Activated T-helper 2 cell treated with anti-CD3 and anti-CD28 coated beads, Interferon-gamma antibody, Interleukin-2, Interleukin-4, amounts not matched to agents 10 μg/mL and 5 μg/mL and 100 μg/mL, durations not matched to agents 14 hours and 24 hours and 36 hours (primary cell): ENCODE measurements at regions not wholly inside any gene's neighbourhood (a gene's known extent, or its start where the extent isn't known, plus 50 kb on each side); places are given as distances from the start of the nearest gene placed in this dataset.
"Not testable (repeated sequence)": the region's sequence is repeated elsewhere in the genome, so short reads cannot be mapped to it uniquely, and the experiment has no call there.

Experiments used
- DNase-seq: peaks from one replicate; pipeline ENCODE4 v3.0.0; 2021; ENCODE audit warnings: low spot score
- H3K27ac Mint-ChIP-seq: one replicate; pipeline ENCODE4 v1.8.0; 2021; ENCODE audit warnings: mixed read lengths
- H3K27me3 Mint-ChIP-seq: one replicate; pipeline ENCODE4 v1.8.0; 2021; ENCODE audit warnings: low read depth, mixed read lengths
- H3K36me3 Mint-ChIP-seq: one replicate; pipeline ENCODE4 v1.8.0; 2021; ENCODE audit warnings: low read depth, mixed read lengths
- H3K4me1 Mint-ChIP-seq: one replicate; pipeline ENCODE4 v1.8.0; 2021; ENCODE audit warnings: low read depth, mixed read lengths
- H3K4me3 Mint-ChIP-seq: one replicate; pipeline ENCODE4 v1.8.0; 2021; ENCODE audit warnings: low read depth, mild to moderate bottlenecking, moderate library complexity, mixed read lengths
- H3K9me3 Mint-ChIP-seq: one replicate; pipeline ENCODE4 v1.8.0; 2021; ENCODE audit warnings: mixed read lengths
- intact Hi-C: fragments of 100-400 bp; cut with micrococcal nuclease; formaldehyde crosslinking; loops from one replicate; pipeline ENCODE4 v1.15.1; 2023

DNA sequence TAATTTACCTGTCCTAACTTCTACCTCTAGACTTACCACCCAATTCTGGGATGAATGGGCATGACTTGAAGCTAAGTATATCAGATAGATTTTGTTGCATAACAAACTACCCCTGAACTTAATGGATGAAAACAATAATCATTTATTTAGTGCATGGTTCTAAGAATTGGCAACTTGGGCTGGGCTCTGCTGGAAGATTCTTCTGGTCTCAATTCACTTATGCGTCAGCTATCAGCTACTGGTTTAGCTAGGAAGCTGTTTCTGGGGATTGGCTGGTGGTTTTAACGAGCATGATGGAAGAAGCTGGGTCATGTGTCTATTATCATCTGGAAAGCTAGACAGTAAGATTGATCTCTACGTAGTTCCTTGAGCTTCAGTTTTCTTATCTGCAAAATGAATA, 77.3 kb upstream of the LMCD1 start:
- Mint-ChIP-seq H3K27ac (no peak overlapping the region), H3K9me3 (no peaks in the 10 kb centered on the region), H3K36me3 (no peaks in the 10 kb centered on the region), H3K4me1 (no peaks in the 10 kb centered on the region), H3K27me3 (no peaks in the 10 kb centered on the region), H3K4me3 (no peak overlapping the region)
- DNase-seq, result no peak
- intact Hi-C loops, result no loop called here

GRCh38 chr3:8436661-8437287, 64.8 kb upstream of the LMCD1 start:
- Mint-ChIP-seq H3K36me3 (no peaks in the 10 kb centered on the region), H3K27me3 (no peaks in the 10 kb centered on the region), H3K4me1 (no peaks in the 10 kb centered on the region), H3K9me3 (no peaks in the 10 kb centered on the region), H3K27ac (no peak overlapping the region), H3K4me3 (no peak overlapping the region)
- no peak for DNase-seq
- intact Hi-C loops, result no loop called here

GRCh38 chr3:8438507-8439079, 63.0 kb upstream of the LMCD1 start:
- H3K9me3 Mint-ChIP-seq, result no peaks in the 10 kb centered on the region
- no peak overlapping the region for H3K27ac Mint-ChIP-seq
- no peaks in the 10 kb centered on the region for H3K36me3 Mint-ChIP-seq
- intact Hi-C loops, result no loop called here
- H3K4me1 Mint-ChIP-seq, result no peaks in the 10 kb centered on the region
- DNase-seq, result no peak
- no peaks in the 10 kb centered on the region for H3K27me3 Mint-ChIP-seq
- H3K4me3 Mint-ChIP-seq, result no peak overlapping the region

DNA sequence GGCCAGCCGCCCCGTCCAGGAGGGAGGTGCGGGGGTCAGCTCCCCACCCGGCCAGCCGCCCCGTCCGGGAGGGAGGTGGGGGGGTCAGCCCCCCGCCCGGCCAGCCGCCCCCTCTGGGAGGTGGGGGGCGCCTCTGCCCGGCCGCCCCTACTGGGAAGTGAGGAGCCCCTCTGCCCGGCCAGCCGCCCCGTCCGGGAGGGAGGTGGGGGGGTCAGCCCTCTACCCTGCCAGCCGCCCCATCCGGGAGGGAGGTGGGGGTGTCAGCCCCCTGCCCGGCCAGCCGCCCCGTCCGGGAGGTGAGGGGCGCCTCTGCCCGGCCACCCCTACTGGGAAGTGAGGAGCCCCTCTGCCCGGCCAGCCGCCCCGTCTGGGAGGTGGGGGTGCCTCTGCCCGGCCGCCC, 61.5 kb upstream of the LMCD1 start:
- intact Hi-C loops, result loop anchor here (5.0 kb wide), 1 partner anchor 182 kb away; no protein-coding TSS in a partner anchor
- not testable (repeated sequence) for H3K9me3 Mint-ChIP-seq, H3K27ac Mint-ChIP-seq, H3K27me3 Mint-ChIP-seq, H3K4me1 Mint-ChIP-seq, H3K36me3 Mint-ChIP-seq, H3K4me3 Mint-ChIP-seq, DNase-seq

DNA sequence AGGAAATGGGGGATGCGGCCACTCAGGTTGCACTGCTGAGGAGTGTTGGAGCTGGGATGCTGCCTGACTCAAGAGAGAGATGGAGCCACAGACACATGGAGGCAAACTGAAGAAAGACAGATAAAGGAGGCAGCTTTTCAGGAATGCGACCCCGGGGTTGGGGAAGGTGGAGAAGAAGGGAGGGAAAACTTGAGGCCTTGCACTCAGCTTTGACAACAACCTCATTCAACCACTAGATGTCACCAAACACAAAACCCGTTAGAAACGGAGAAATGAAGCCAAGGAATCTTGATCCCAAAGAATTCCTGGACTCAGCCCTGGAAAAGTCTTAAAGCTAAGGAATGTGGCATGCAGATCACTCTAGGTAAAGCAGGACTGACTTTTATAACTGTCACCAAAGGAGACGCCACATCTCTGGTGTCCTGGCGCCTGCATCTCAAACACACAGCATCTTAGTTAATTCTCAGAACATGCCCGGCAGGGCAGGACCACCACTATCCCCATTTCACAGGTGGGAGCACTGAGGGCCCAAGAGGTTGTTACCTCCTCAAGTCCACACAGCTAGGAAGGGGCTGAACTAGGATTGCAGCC, 59.6 kb upstream of the LMCD1 start:
- no peak for DNase-seq
- H3K9me3 Mint-ChIP-seq, result no peaks in the 10 kb centered on the region
- H3K36me3 Mint-ChIP-seq, result no peaks in the 10 kb centered on the region
- no peaks in the 10 kb centered on the region for H3K4me1 Mint-ChIP-seq
- H3K27ac Mint-ChIP-seq, result no peak overlapping the region
- H3K27me3 Mint-ChIP-seq, result peaks cover 5% of the 10 kb centered on the region
- no peak overlapping the region for H3K4me3 Mint-ChIP-seq
- intact Hi-C loops, result loop anchor here (5.0 kb wide), 1 partner anchor 180 kb away; no protein-coding TSS in a partner anchor

GRCh38 chr3:8442993-8443650, 58.5 kb upstream of the LMCD1 start:
- Mint-ChIP-seq H3K27ac (no peak overlapping the region), H3K4me1 (no peaks in the 10 kb centered on the region), H3K9me3 (no peaks in the 10 kb centered on the region)

DNA sequence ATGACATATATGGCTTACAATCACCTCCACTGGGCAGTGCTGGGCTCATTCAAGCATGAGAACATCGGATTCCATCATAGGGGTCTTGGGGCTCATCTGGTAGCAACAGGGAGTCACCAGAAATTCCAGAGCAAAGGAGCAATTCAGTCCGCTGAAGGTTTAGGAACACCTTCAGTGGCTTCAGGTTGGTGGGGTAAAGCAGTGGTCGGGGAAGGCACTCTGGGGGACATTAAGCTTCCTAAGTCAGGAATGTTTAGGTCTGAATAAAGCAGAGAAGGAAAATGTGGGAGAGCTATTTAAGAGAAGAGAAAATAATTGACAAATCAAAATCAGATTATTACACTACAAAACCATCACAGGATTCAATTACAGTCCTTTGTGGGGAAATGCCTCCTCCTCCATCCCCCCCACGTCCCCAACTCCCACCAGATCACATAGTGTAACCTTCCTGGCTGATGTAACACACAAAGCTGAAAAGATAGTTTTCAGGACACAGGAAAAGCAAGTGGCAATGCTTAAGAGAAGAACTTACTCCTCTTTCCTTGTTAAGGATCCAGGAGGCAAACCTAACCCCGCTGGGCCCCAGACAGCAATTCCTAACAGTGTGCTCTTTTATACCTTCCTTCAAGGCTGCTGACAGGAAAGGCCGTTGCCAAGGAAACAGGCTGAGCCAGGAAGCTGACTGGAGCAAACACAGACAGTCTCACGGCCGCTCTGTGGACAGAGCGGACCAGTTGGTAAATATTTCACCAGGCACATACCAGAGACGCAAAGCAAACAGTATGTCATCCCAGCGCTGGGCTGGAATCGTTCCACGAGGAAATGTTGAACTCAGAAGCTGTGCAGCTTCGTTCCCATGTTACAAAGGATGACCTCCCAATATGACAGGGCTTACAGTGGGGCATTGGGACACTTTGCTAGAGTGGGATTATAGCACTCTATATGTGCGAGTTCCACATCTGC, 57.5 kb upstream of the LMCD1 start:
- Mint-ChIP-seq H3K27ac (no peak overlapping the region), H3K4me3 (no peak overlapping the region), H3K9me3 (no peaks in the 10 kb centered on the region), H3K4me1 (no peaks in the 10 kb centered on the region), H3K27me3 (peaks cover 5% of the 10 kb centered on the region), H3K36me3 (no peaks in the 10 kb centered on the region)
- DNase-seq, result no peak
- intact Hi-C loops, result loop anchor here (5.0 kb wide), 1 partner anchor 178 kb away; no protein-coding TSS in a partner anchor

More at GRCh38 chr3:8442993-8443650, 58.5 kb upstream of the LMCD1 start:
- Mint-ChIP-seq H3K27me3 (peaks cover 5% of the 10 kb centered on the region), H3K36me3 (no peaks in the 10 kb centered on the region), H3K4me3 (no peak overlapping the region)
- intact Hi-C loops, result loop anchor here (5.0 kb wide), 1 partner anchor 179 kb away; no protein-coding TSS in a partner anchor
- no peak for DNase-seq

DNA sequence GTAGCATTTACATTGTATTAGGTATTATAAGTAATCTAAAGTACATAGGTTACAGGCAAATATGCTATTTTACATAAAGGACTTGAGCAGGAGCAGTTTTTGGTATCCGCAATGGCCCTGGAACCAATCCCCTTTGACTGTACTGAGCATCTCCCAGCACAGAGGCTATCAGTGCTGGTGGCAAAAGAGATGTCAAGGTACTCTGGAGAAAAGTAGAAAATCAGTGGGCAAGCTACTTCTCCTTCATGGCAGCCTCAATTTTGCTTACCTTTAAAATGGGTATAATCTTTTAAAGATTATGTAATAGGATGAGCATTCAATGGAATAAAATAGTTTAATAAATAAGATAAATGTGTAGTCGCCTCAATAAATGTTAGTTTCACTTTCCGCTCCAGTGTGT, 56.7 kb upstream of the LMCD1 start:
- DNase-seq, result no peak
- Mint-ChIP-seq H3K4me1 (no peaks in the 10 kb centered on the region), H3K4me3 (no peak overlapping the region), H3K27me3 (peaks cover 5% of the 10 kb centered on the region), H3K27ac (no peak overlapping the region), H3K36me3 (no peaks in the 10 kb centered on the region), H3K9me3 (no peaks in the 10 kb centered on the region)
- intact Hi-C loops, result loop anchor here (5.0 kb wide), 1 partner anchor 177 kb away; no protein-coding TSS in a partner anchor

DNA sequence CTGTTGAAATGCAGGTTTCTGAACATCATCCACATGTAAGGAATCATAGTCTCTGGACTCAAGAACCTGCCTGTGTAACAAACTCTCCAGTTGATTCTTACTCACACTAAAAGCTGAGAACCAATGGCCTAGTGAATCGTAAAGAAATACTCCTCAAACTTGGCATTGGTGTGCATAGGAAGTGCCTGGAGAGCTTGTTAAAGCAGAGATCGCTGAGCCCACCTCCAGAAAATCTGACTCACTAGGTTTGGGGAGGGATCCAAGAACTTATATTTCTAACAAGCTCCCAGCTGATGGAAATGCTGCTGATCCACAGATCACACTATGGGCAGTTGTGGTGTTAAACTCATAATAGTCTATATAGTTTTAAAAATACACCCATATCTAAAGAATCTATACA, 55.8 kb upstream of the LMCD1 start:
- H3K27ac Mint-ChIP-seq, result no peak overlapping the region
- peaks cover 5% of the 10 kb centered on the region for H3K27me3 Mint-ChIP-seq
- no peak overlapping the region for H3K4me3 Mint-ChIP-seq
- no peaks in the 10 kb centered on the region for H3K4me1 Mint-ChIP-seq
- H3K36me3 Mint-ChIP-seq, result no peaks in the 10 kb centered on the region
- no peak for DNase-seq
- intact Hi-C loops, result no loop called here
- H3K9me3 Mint-ChIP-seq, result no peaks in the 10 kb centered on the region

GRCh38 chr3:8446845-8447244, 54.8 kb upstream of the LMCD1 start:
- no peak for DNase-seq
- no peaks in the 10 kb centered on the region for H3K9me3 Mint-ChIP-seq
- intact Hi-C loops, result no loop called here
- H3K4me3 Mint-ChIP-seq, result no peak overlapping the region
- H3K4me1 Mint-ChIP-seq, result no peaks in the 10 kb centered on the region
- no peaks in the 10 kb centered on the region for H3K36me3 Mint-ChIP-seq
- no peak overlapping the region for H3K27ac Mint-ChIP-seq
- H3K27me3 Mint-ChIP-seq, result peaks cover 5% of the 10 kb centered on the region

GRCh38 chr3:8450618-8451017, 51.0 kb upstream of the LMCD1 start:
- no peaks in the 10 kb centered on the region for H3K9me3 Mint-ChIP-seq
- H3K4me1 Mint-ChIP-seq, result no peaks in the 10 kb centered on the region
- no peaks in the 10 kb centered on the region for H3K27me3 Mint-ChIP-seq
- DNase-seq, result no peak
- intact Hi-C loops, result no loop called here
- H3K36me3 Mint-ChIP-seq, result no peaks in the 10 kb centered on the region
- H3K27ac Mint-ChIP-seq, result no peak overlapping the region
- no peak overlapping the region for H3K4me3 Mint-ChIP-seq

GRCh38 chr3:8451696-8452095, 49.9 kb upstream of the LMCD1 start:
- Mint-ChIP-seq H3K36me3 (no peaks in the 10 kb centered on the region), H3K27ac (no peak overlapping the region), H3K4me3 (no peak overlapping the region), H3K27me3 (no peaks in the 10 kb centered on the region), H3K4me1 (no peaks in the 10 kb centered on the region), H3K9me3 (no peaks in the 10 kb centered on the region)
- DNase-seq, result no peak
- intact Hi-C loops, result no loop called here
